GM06990 (cell line): ENCODE measurements at regions not wholly inside any gene's neighbourhood (a gene's known extent, or its start where the extent isn't known, plus 50 kb on each side); places are given as distances from the start of the nearest gene placed in this dataset.

Experiments used
- DNase-seq: peaks from one replicate; pipeline ENCODE4 v3.0.0-alpha.2; 2011; ENCODE audit not compliant: insufficient read length; ENCODE audit errors: extremely low read depth
- H3K27me3 ChIP-seq: replicated peaks from 2 replicates; pipeline ENCODE4 v1.6.0; 2011; ENCODE audit warnings: low read length; ENCODE audit not compliant: control insufficient read depth, insufficient read depth
- H3K36me3 ChIP-seq: 2 replicates; pipeline ENCODE4 v1.5.1; 2011; ENCODE audit warnings: low read length; ENCODE audit not compliant: control insufficient read depth, insufficient read depth
- H3K4me3 ChIP-seq: replicated peaks from 2 replicates; pipeline ENCODE4 v1.5.1; 2011; ENCODE audit warnings: low read depth, mild to moderate bottlenecking, control low read depth, low read length
- TF ChIP-seq, protein P1 (sequence below): IDR thresholded peaks from 2 replicates; pipeline ENCODE4 v1.5.1; 2011; ENCODE audit warnings: low read length, control low read depth, mild to moderate bottlenecking, inconsistent platforms; ENCODE audit not compliant: insufficient read depth, poor library complexity, severe bottlenecking

DNA sequence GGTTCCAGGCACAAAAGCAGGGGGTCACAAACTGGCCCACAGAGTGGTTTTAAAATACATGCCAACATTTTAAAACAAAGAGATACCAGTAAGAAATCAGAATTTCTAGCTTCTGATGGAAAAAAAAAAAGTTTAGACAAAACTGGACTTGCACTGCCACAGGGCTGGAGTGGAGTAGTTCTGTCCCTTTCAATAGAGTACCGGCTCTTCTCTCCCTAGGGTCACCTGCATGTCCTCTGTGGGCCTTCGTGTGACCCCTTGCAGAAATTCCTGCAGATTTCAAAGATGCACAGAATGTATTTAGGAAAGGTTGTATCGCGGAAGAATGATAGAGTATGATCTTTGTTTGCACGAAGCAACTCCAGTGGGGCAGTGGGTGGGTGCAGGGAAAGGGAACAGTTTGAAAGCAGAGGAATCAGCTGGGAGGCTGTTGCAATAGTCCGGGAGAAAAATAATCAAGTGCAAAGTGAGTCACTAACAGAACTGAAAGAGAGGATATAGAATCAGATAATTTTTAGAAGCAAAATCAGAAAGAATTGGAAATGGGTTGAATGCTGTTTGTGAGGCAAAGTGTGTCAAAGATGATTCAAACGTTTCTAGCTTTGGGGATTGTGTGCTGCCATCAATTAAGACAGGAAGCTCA, 97.3 kb upstream of the STXBP5 start:
- TF ChIP-seq, protein P1, sequence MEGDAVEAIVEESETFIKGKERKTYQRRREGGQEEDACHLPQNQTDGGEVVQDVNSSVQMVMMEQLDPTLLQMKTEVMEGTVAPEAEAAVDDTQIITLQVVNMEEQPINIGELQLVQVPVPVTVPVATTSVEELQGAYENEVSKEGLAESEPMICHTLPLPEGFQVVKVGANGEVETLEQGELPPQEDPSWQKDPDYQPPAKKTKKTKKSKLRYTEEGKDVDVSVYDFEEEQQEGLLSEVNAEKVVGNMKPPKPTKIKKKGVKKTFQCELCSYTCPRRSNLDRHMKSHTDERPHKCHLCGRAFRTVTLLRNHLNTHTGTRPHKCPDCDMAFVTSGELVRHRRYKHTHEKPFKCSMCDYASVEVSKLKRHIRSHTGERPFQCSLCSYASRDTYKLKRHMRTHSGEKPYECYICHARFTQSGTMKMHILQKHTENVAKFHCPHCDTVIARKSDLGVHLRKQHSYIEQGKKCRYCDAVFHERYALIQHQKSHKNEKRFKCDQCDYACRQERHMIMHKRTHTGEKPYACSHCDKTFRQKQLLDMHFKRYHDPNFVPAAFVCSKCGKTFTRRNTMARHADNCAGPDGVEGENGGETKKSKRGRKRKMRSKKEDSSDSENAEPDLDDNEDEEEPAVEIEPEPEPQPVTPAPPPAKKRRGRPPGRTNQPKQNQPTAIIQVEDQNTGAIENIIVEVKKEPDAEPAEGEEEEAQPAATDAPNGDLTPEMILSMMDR, result no peak
- Histone ChIP-seq H3K4me3 (no peak overlapping the region), H3K27me3 (no peaks in the 10 kb centered on the region), H3K36me3 (no peaks in the 10 kb centered on the region)
- no peak for DNase-seq

DNA sequence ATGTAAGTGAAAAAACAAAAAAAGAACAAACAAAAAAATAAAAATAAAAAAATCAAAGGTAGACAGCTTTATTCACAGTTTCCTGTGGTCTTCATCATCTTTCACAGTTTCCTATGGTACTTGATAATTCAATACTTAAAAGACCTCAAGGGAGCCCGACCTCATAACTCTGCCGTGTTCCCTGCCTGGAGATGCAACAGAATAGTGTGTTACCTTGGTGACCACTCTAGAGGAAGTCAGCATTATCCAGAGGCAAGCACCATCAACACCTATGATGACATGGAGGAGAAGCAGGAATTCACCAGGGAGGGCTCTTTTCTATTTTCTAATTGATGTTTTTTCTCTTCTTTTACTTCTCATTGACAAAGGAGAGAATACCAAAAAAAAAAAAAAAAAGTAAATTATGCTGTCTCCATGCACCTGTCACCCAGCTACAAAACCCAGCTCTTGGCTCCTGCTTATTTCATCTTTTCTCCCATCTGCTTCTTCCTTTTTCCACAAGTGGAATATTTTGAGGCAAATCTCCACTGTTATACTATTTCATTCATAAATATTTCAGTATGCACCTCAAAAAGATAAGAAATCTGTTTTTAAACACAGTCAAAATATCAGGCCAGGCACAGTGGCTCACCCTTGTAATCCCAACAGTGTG, 95.8 kb upstream of the STXBP5 start:
- TF ChIP-seq, protein P1, result no peak
- DNase-seq, result no peak
- Histone ChIP-seq H3K36me3 (no peaks in the 10 kb centered on the region), H3K4me3 (no peak overlapping the region), H3K27me3 (no peaks in the 10 kb centered on the region)

DNA sequence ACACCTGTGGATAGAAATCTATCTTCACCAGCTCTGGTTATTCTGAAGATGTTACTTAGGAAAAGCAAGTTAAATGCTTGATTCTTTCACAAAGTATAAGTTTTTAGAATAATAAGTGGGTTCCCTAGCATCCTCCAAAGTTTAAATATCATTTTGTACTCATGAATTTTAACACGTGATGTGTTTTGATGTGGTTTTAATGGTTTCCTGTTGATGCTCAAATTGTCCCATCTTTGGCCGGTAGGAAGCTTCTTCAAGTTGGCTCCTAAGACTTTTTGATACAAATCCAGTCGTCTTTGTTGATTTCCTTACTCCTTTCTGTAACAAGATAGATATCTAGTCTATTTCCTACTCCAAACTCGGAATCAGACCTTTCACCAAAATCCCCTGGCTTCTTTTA, 94.5 kb upstream of the STXBP5 start:
- Histone ChIP-seq H3K27me3 (no peaks in the 10 kb centered on the region), H3K36me3 (no peaks in the 10 kb centered on the region), H3K4me3 (no peak overlapping the region)
- TF ChIP-seq, protein P1, result no peak
- no peak for DNase-seq

DNA sequence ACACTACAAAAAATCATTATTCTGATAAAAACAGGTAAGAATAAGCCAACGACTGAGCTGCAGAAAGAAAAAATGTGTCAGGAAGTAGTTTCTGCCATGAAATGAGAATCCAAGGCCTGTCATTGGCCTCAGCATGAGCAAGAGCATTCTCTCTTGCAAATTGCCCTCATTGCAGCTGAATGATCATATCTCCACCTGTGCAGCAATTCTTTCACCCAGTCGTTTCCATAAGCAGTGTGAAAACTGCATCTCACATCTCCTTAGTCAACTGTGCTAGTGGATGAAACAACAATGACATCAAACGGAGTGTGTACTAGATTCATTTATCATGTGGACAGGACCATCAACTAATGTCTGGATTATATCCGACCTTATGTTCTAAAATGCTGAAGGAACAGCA, 88.2 kb upstream of the STXBP5 start:
- no peak overlapping the region for H3K4me3 ChIP-seq
- no peak for DNase-seq
- TF ChIP-seq, protein P1, result no peak
- no peaks in the 10 kb centered on the region for H3K27me3 ChIP-seq
- H3K36me3 ChIP-seq, result no peaks in the 10 kb centered on the region

DNA sequence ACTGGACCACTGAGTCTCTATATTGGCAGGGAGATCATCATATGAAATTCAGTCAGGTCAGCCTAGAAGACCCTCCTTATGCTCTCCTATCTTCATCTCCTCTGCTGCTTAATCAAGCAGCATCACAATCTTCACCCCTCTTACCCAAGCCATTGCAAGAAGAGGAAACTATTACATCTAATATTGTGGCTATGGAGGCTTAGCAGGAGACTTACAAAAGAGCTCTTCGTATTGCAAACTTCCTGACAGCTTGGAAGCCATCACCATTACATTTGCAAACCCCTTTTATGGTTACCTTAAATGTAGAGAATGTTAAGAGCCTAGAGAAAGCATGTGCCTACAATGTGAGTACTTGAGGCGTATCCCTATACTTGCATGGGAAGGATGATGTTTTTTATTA, 87.2 kb upstream of the STXBP5 start:
- no peak for DNase-seq
- TF ChIP-seq, protein P1, result no peak
- no peaks in the 10 kb centered on the region for H3K36me3 ChIP-seq
- no peak overlapping the region for H3K4me3 ChIP-seq
- H3K27me3 ChIP-seq, result no peaks in the 10 kb centered on the region
